T-helper 22 cell (primary cell): ENCODE measurements at regions not wholly inside any gene's neighbourhood (a gene's known extent, or its start where the extent isn't known, plus 50 kb on each side); places are given as distances from the start of the nearest gene placed in this dataset.
"Not testable (repeated sequence)": the region's sequence is repeated elsewhere in the genome, so short reads cannot be mapped to it uniquely, and the experiment has no call there.

ENCODE experiments used
- DNase-seq: peaks from one replicate; pipeline ENCODE4 v3.0.0-alpha.2; 2020; ENCODE audit warnings: low read depth

GRCh38 chr9:118652258-118652657 is 717.0 kb downstream of the BRINP1 start:
- no peak for DNase-seq

GRCh38 chr9:118652912-118653311 is 716.3 kb downstream of the BRINP1 start:
- DNase-seq = no peak

GRCh38 chr9:118659011-118659410 is 710.2 kb downstream of the BRINP1 start:
- no peak for DNase-seq

- no peak for DNase-seq
These were observed 703.9 kb downstream of the BRINP1 start for GRCh38 chr9:118665226-118665919.

- no peak for DNase-seq
These were observed 699.0 kb downstream of the BRINP1 start for GRCh38 chr9:118670011-118670953.

- DNase-seq = no peak
These were observed 694.3 kb downstream of the BRINP1 start for GRCh38 chr9:118674942-118675341.

- not testable (repeated sequence) for DNase-seq
These were observed 691.1 kb downstream of the BRINP1 start for GRCh38 chr9:118677936-118678653.

- no peak for DNase-seq
These were observed 682.3 kb downstream of the BRINP1 start for GRCh38 chr9:118686959-118687358.

GRCh38 chr9:118689280-118689679 is 680.0 kb downstream of the BRINP1 start:
- no peak for DNase-seq

GRCh38 chr9:118692613-118693012 is 676.6 kb downstream of the BRINP1 start:
- no peak for DNase-seq

- no peak for DNase-seq
These were observed 675.6 kb downstream of the BRINP1 start for GRCh38 chr9:118693645-118694044.

GRCh38 chr9:118695249-118695648 is 674.0 kb downstream of the BRINP1 start:
- not testable (repeated sequence) for DNase-seq

GRCh38 chr9:118701985-118702384 is 667.2 kb downstream of the BRINP1 start:
- no peak for DNase-seq

GRCh38 chr9:118711843-118712242 is 657.4 kb downstream of the BRINP1 start:
- DNase-seq = no peak

- DNase-seq = no peak
These were observed 648.0 kb downstream of the BRINP1 start for GRCh38 chr9:118721276-118721675.

- DNase-seq = no peak
These were observed 647.3 kb downstream of the BRINP1 start for GRCh38 chr9:118721923-118722322.

- DNase-seq = no peak
These were observed 639.3 kb downstream of the BRINP1 start for GRCh38 chr9:118729981-118730380.

GRCh38 chr9:118732998-118733397 is 636.2 kb downstream of the BRINP1 start:
- DNase-seq = no peak

- no peak for DNase-seq
These were observed 634.5 kb downstream of the BRINP1 start for GRCh38 chr9:118734696-118735095.

GRCh38 chr9:118736406-118736805 is 632.8 kb downstream of the BRINP1 start:
- no peak for DNase-seq

GRCh38 chr9:118751077-118751847 is 618.0 kb downstream of the BRINP1 start:
- DNase-seq = no peak

- DNase-seq = no peak
These were observed 617.4 kb downstream of the BRINP1 start for GRCh38 chr9:118751848-118752223.
